IMR-90 (cell line): ENCODE measurements at regions not wholly inside any gene's neighbourhood (a gene's known extent, or its start where the extent isn't known, plus 50 kb on each side); places are given as distances from the start of the nearest gene placed in this dataset.

Experiments used
- ELK1 ChIP-seq: fragments of 150-350 bp; IDR thresholded peaks from 2 replicates; pipeline ENCODE4 v1.6.1; 2016; ENCODE audit warnings: low read depth, mild to moderate bottlenecking, low read length, moderate library complexity, borderline replicate concordance
- MAFK ChIP-seq: IDR thresholded peaks from 2 replicates; pipeline ENCODE4 v1.6.1; 2012; ENCODE audit warnings: low read depth, low read length, improper control_type of control experiment
- MXI1 ChIP-seq: IDR thresholded peaks from 2 replicates; pipeline ENCODE4 v1.6.1; 2012; ENCODE audit warnings: low read depth, mild to moderate bottlenecking, low read length, moderate library complexity, borderline replicate concordance
- NFE2L2 ChIP-seq: fragments of 150-350 bp; IDR thresholded peaks from 2 replicates; pipeline ENCODE4 v1.6.1; 2016; ENCODE audit warnings: low read depth, mild to moderate bottlenecking, low read length
- POLR2A ChIP-seq: IDR thresholded peaks from 2 replicates; pipeline ENCODE4 v1.6.1; 2012; ENCODE audit warnings: mild to moderate bottlenecking, low read depth, low read length
- RAD21 ChIP-seq: IDR thresholded peaks from 2 replicates; pipeline ENCODE4 v1.6.1; 2012; ENCODE audit warnings: low read length, improper control_type of control experiment
- RCOR1 ChIP-seq: IDR thresholded peaks from 2 replicates; pipeline ENCODE4 v1.6.1; 2012; ENCODE audit warnings: mild to moderate bottlenecking, low read length, improper control_type of control experiment; ENCODE audit not compliant: insufficient replicate concordance
- SMC3 ChIP-seq: fragments of 150-350 bp; IDR thresholded peaks from 2 replicates; pipeline ENCODE4 v1.6.1; 2016; ENCODE audit warnings: low read depth, mild to moderate bottlenecking, antibody characterized with exemption, low read length, moderate library complexity
- TF ChIP-seq, protein P1 (sequence below): conservative IDR thresholded peaks from 2 replicates; pipeline ENCODE4 v1.5.1; 2012; ENCODE audit warnings: mild to moderate bottlenecking, low read depth, low read length, improper control_type of control experiment
- TF ChIP-seq, protein P2 (sequence below): fragments of 150-350 bp; IDR thresholded peaks from 2 replicates; pipeline ENCODE4 v1.6.1; 2017; ENCODE audit warnings: mild to moderate bottlenecking, antibody characterized with exemption, low read length, low read depth

DNA sequence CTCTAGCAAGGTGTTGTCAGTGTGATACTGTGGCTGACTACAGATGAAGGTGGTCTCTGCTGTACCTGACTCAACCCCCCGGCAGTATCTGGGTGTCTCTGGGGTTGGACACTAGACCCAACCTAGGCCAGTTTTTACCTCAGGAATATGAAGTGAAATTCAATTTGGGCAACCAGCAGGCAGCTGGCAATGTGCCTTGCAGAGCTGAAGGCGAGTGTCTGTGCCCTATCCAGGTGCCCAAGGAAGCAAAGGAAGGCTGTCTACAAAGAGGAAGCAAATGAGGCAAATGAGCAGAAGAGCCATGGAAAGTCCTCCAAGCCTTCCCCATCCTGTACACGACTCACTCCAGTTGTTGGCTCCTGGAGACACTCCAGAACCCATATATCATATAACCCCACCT is 264.6 kb upstream of the AGAP1 start:
- TF ChIP-seq, protein P1, sequence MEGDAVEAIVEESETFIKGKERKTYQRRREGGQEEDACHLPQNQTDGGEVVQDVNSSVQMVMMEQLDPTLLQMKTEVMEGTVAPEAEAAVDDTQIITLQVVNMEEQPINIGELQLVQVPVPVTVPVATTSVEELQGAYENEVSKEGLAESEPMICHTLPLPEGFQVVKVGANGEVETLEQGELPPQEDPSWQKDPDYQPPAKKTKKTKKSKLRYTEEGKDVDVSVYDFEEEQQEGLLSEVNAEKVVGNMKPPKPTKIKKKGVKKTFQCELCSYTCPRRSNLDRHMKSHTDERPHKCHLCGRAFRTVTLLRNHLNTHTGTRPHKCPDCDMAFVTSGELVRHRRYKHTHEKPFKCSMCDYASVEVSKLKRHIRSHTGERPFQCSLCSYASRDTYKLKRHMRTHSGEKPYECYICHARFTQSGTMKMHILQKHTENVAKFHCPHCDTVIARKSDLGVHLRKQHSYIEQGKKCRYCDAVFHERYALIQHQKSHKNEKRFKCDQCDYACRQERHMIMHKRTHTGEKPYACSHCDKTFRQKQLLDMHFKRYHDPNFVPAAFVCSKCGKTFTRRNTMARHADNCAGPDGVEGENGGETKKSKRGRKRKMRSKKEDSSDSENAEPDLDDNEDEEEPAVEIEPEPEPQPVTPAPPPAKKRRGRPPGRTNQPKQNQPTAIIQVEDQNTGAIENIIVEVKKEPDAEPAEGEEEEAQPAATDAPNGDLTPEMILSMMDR: no peak
- TF ChIP-seq POLR2A (no peak), RAD21 (no peak), ELK1 (no peak), NFE2L2 (no peak), MAFK (no peak), MXI1 (no peak), RCOR1 (no peak), SMC3 (no peak)
- TF ChIP-seq, protein P2, sequence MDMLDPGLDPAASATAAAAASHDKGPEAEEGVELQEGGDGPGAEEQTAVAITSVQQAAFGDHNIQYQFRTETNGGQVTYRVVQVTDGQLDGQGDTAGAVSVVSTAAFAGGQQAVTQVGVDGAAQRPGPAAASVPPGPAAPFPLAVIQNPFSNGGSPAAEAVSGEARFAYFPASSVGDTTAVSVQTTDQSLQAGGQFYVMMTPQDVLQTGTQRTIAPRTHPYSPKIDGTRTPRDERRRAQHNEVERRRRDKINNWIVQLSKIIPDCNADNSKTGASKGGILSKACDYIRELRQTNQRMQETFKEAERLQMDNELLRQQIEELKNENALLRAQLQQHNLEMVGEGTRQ: no peak
